ENCODE measurements at regions not wholly inside any gene's neighbourhood (a gene's known extent, or its start where the extent isn't known, plus 50 kb on each side); places are given as distances from the start of the nearest gene placed in this dataset.

GRCh38 chr9:28293369-28294090 lies 720.2 kb upstream of the C9orf72 start:
- no peak for TF ChIP-seq ZNF274 (IDR thresholded peaks at IDR 0.05; ENCODE audit: low read depth, low read length)
- TF ChIP-seq SUZ12 (IDR thresholded peaks at IDR 0.05; ENCODE audit: extremely low read depth, insufficient read depth, insufficient read length) = no peak

Measured in NT2/D1 (cell line).